HG03354 (cell line): ENCODE measurements at regions not wholly inside any gene's neighbourhood (a gene's known extent, or its start where the extent isn't known, plus 50 kb on each side); places are given as distances from the start of the nearest gene placed in this dataset.
A peak's percentile ranks its signal among the peaks of the same experiment; 100 is the strongest.

Experiments used
- ATAC-seq: cut with Tn5 transposase; IDR thresholded peaks from one replicate; pipeline ENCODE4 v1.9.1; 2021; ENCODE audit warnings: mild to moderate bottlenecking; ENCODE audit not compliant: unreplicated experiment, poor library complexity, severe bottlenecking

- ATAC-seq: peak; percentile 35
Observed at GRCh38 chr2:144249035-144249637, 270.8 kb downstream of the ZEB2 start.

GRCh38 chr2:144248350-144249034 is 271.4 kb downstream of the ZEB2 start:
- peak; percentile 35 for ATAC-seq

GRCh38 chr2:144244938-144245337 is 275.0 kb downstream of the ZEB2 start:
- ATAC-seq: no peak

GRCh38 chr2:144242311-144242710 is 277.6 kb downstream of the ZEB2 start:
- no peak for ATAC-seq

- no peak for ATAC-seq
Observed at GRCh38 chr2:144241801-144242200, 278.1 kb downstream of the ZEB2 start.

GRCh38 chr2:144240656-144241339 is 279.1 kb downstream of the ZEB2 start:
- peak; percentile 93 for ATAC-seq

- no peak for ATAC-seq
Observed at GRCh38 chr2:144239726-144240125, 280.2 kb downstream of the ZEB2 start.

GRCh38 chr2:144239306-144239705 is 280.6 kb downstream of the ZEB2 start:
- ATAC-seq: no peak

- no peak for ATAC-seq
Observed at GRCh38 chr2:144237830-144238627, 281.9 kb downstream of the ZEB2 start.

- no peak for ATAC-seq
Observed at GRCh38 chr2:144237108-144237507, 282.8 kb downstream of the ZEB2 start.

- no peak for ATAC-seq
Observed at GRCh38 chr2:144235050-144235449, 284.9 kb downstream of the ZEB2 start.

GRCh38 chr2:144234542-144234871 is 285.4 kb downstream of the ZEB2 start:
- no peak for ATAC-seq

- no peak for ATAC-seq
Observed at GRCh38 chr2:144233733-144234541, 286.0 kb downstream of the ZEB2 start.

GRCh38 chr2:144233317-144233716 is 286.6 kb downstream of the ZEB2 start:
- ATAC-seq: no peak

GRCh38 chr2:144230448-144231085 is 289.4 kb downstream of the ZEB2 start:
- no peak for ATAC-seq

GRCh38 chr2:144230033-144230432 is 289.9 kb downstream of the ZEB2 start:
- no peak for ATAC-seq

- no peak for ATAC-seq
Observed at GRCh38 chr2:144229296-144229695, 290.6 kb downstream of the ZEB2 start.

GRCh38 chr2:144227427-144228105 is 292.4 kb downstream of the ZEB2 start:
- no peak for ATAC-seq

GRCh38 chr2:144225076-144225475 is 294.8 kb downstream of the ZEB2 start:
- ATAC-seq: no peak
